ENCODE measurements at regions not wholly inside any gene's neighbourhood (a gene's known extent, or its start where the extent isn't known, plus 50 kb on each side); places are given as distances from the start of the nearest gene placed in this dataset.

- DNase-seq (ENCODE audit: low read depth in 1 of 2, low spot score in 1 of 2): no peak
- Histone ChIP-seq H3K27me3 (ENCODE audit: insufficient read depth, poor library complexity, severe bottlenecking) (no peaks in the 10 kb centered on the region), H3K27ac (replicated peaks) (no peak overlapping the region), H3K4me3 (replicated peaks; ENCODE audit: insufficient read depth, low read length) (no peak overlapping the region)
- no peak for TF ChIP-seq POLR2AphosphoS5 (IDR thresholded peaks at IDR 0.05; ENCODE audit: low read depth)
- TF ChIP-seq, protein P1, sequence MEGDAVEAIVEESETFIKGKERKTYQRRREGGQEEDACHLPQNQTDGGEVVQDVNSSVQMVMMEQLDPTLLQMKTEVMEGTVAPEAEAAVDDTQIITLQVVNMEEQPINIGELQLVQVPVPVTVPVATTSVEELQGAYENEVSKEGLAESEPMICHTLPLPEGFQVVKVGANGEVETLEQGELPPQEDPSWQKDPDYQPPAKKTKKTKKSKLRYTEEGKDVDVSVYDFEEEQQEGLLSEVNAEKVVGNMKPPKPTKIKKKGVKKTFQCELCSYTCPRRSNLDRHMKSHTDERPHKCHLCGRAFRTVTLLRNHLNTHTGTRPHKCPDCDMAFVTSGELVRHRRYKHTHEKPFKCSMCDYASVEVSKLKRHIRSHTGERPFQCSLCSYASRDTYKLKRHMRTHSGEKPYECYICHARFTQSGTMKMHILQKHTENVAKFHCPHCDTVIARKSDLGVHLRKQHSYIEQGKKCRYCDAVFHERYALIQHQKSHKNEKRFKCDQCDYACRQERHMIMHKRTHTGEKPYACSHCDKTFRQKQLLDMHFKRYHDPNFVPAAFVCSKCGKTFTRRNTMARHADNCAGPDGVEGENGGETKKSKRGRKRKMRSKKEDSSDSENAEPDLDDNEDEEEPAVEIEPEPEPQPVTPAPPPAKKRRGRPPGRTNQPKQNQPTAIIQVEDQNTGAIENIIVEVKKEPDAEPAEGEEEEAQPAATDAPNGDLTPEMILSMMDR (IDR thresholded peaks at IDR 0.05; ENCODE audit: insufficient read depth, low read length): no peak
- no peak for TF ChIP-seq GABPA (IDR thresholded peaks at IDR 0.05; ENCODE audit: low read depth)
- TF ChIP-seq SPI1 (IDR thresholded peaks at IDR 0.05; ENCODE audit: borderline replicate concordance, low read depth): no peak
- TF ChIP-seq REST (IDR thresholded peaks at IDR 0.05; ENCODE audit: insufficient replicate concordance, low read depth): no peak
Measured at GRCh38 chr14:98462908-98463307, 809.1 kb downstream of the BCL11B start.

DNA sequence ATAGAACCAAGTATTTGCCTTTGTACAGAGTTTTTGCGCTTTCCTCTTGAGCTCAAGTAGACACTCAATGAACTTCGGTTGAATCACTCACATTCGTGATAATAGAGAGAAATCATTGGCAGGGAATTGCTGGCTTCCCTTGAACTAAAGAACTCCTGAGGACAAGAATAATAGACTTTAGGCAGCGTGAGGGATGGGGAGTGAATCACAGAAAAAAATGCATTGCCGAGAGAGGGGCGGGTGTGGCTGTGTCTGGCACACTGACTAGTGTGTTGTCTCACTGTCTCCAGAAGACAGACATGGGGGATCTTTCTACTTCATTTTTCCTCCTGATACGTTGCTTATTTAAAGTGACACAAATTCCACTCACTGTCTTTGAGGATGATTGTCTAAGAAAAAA, 805.2 kb downstream of the BCL11B start:
- TF ChIP-seq GABPA (IDR thresholded peaks at IDR 0.05; ENCODE audit: low read depth) (no peak), SPI1 (IDR thresholded peaks at IDR 0.05; ENCODE audit: borderline replicate concordance, low read depth) (no peak), REST (IDR thresholded peaks at IDR 0.05; ENCODE audit: insufficient replicate concordance, low read depth) (no peak), POLR2AphosphoS5 (IDR thresholded peaks at IDR 0.05; ENCODE audit: low read depth) (no peak)
- TF ChIP-seq, protein P1 (IDR thresholded peaks at IDR 0.05; ENCODE audit: insufficient read depth, low read length): no peak
- DNase-seq (ENCODE audit: low read depth in 1 of 2, low spot score in 1 of 2): no peak
- Histone ChIP-seq H3K27me3 (ENCODE audit: insufficient read depth, poor library complexity, severe bottlenecking) (no peaks in the 10 kb centered on the region), H3K4me3 (replicated peaks; ENCODE audit: insufficient read depth, low read length) (no peak overlapping the region), H3K27ac (replicated peaks) (no peak overlapping the region)

GRCh38 chr14:98470663-98471062, 801.3 kb downstream of the BCL11B start:
- no peak for TF ChIP-seq POLR2AphosphoS5 (IDR thresholded peaks at IDR 0.05; ENCODE audit: low read depth)
- no peak for TF ChIP-seq GABPA (IDR thresholded peaks at IDR 0.05; ENCODE audit: low read depth)
- TF ChIP-seq, protein P1 (IDR thresholded peaks at IDR 0.05; ENCODE audit: insufficient read depth, low read length): no peak
- no peak for TF ChIP-seq SPI1 (IDR thresholded peaks at IDR 0.05; ENCODE audit: borderline replicate concordance, low read depth)
- TF ChIP-seq REST (IDR thresholded peaks at IDR 0.05; ENCODE audit: insufficient replicate concordance, low read depth): no peak
- no peak for DNase-seq (ENCODE audit: low read depth in 1 of 2, low spot score in 1 of 2)
- no peak overlapping the region for H3K27ac ChIP-seq (replicated peaks)
- H3K4me3 ChIP-seq (replicated peaks; ENCODE audit: insufficient read depth, low read length): no peak overlapping the region
- no peaks in the 10 kb centered on the region for H3K27me3 ChIP-seq (ENCODE audit: insufficient read depth, poor library complexity, severe bottlenecking)
